H1 (cell line): ENCODE measurements at regions not wholly inside any gene's neighbourhood (a gene's known extent, or its start where the extent isn't known, plus 50 kb on each side); places are given as distances from the start of the nearest gene placed in this dataset.
"Not testable (repeated sequence)": the region's sequence is repeated elsewhere in the genome, so short reads cannot be mapped to it uniquely, and the experiment has no call there.

Experiments
- BACH1 ChIP-seq: IDR thresholded peaks from 2 replicates; pipeline ENCODE4 v1.6.1; 2012; ENCODE audit warnings: low read length, improper control_type of control experiment
- BCL11A ChIP-seq, 2 experiments: IDR thresholded peaks; one replicate each; pipeline ENCODE4 v1.6.1; 2011; ENCODE audit warnings: low read depth in 2 of 2, low read length in 2 of 2, mild to moderate bottlenecking in 2 of 2
- CBX8 ChIP-seq: fragments of 300-800, 300-1000 bp; sonication (generic); IDR thresholded peaks from 2 replicates; pipeline ENCODE4 v1.7.1; 2016; ENCODE audit warnings: low read depth, low read length, borderline replicate concordance
- CHD2 ChIP-seq: IDR thresholded peaks from 2 replicates; pipeline ENCODE4 v1.6.1; 2012; ENCODE audit warnings: low read length, improper control_type of control experiment
- CREB1 ChIP-seq: IDR thresholded peaks from 2 replicates; pipeline ENCODE4 v1.6.1; 2012; ENCODE audit warnings: inconsistent platforms
- CTCF ChIP-seq, 3 experiments: IDR thresholded peaks; 1 replicate in 2 of 3; 2 replicates in 1 of 3; pipeline versions ENCODE4 v1.5.1 to v1.6.1; 2011; ENCODE audit warnings: low read length in 3 of 3, mild to moderate bottlenecking in 3 of 3, inconsistent platforms in 2 of 3, low read depth in 1 of 3, moderate library complexity in 1 of 3; ENCODE audit not compliant: insufficient read depth in 1 of 3; ENCODE audit errors: control extremely low read depth in 1 of 3
- POLR2AphosphoS5 ChIP-seq: IDR thresholded peaks from 2 replicates; pipeline ENCODE4 v1.6.1; 2011; ENCODE audit warnings: low read depth, low read length
- RAD21 ChIP-seq, 2 experiments: IDR thresholded peaks in 1 of 2; conservative IDR thresholded peaks in 1 of 2; 2 replicates each; pipeline ENCODE4 v1.6.1; 2011; ENCODE audit warnings: low read depth in 2 of 2, low read length in 2 of 2, improper control_type of control experiment in 1 of 2, inconsistent platforms in 1 of 2, mild to moderate bottlenecking in 1 of 2, moderate library complexity in 1 of 2
- RNF2 ChIP-seq: fragments of 200-900, 300-1000 bp; sonication (generic); IDR thresholded peaks from 2 replicates; pipeline ENCODE4 v1.7.1; 2016; ENCODE audit warnings: borderline replicate concordance, low read depth, mild to moderate bottlenecking, antibody characterized with exemption, low read length; ENCODE audit not compliant: poor library complexity, severe bottlenecking; ENCODE audit errors: missing control alignments
- SAP30 ChIP-seq: fragments of 300-600 bp; sonication (generic); IDR thresholded peaks from 2 replicates; pipeline ENCODE4 v1.7.1; 2012; ENCODE audit warnings: low read length, moderate library complexity, mild to moderate bottlenecking, inconsistent platforms; ENCODE audit not compliant: insufficient read depth, insufficient replicate concordance
- YY1 ChIP-seq: IDR thresholded peaks from 2 replicates; pipeline ENCODE4 v1.6.1; 2011; ENCODE audit warnings: low read depth, mild to moderate bottlenecking, low read length
- ZNF274 ChIP-seq: IDR thresholded peaks from 2 replicates; pipeline ENCODE4 v1.7.0; 2012; ENCODE audit warnings: low read length, borderline replicate concordance; ENCODE audit errors: extremely low read depth

- not testable (repeated sequence) for TF ChIP-seq CHD2; CTCF (IDR thresholded peaks at IDR 0.05; ENCODE audit: control extremely low read depth in 1 of 3, insufficient read depth in 1 of 3, low read depth in 1 of 3, low read length in 3 of 3); RNF2; CBX8; YY1; ZNF274; BACH1; RAD21 (IDR thresholded peaks at IDR 0.05 in 1 of 2, conservative IDR thresholded peaks at IDR 0.05 in 1 of 2; ENCODE audit: low read depth in 2 of 2, low read length in 2 of 2); BCL11A (IDR thresholded peaks at IDR 0.05; ENCODE audit: low read depth in 2 of 2, low read length in 2 of 2); CREB1; POLR2AphosphoS5; SAP30
These were observed 252.8 kb upstream of the ZNF658 start for GRCh38 chr9:66647675-66648074.
